ENCODE measurements at regions not wholly inside any gene's neighbourhood (a gene's known extent, or its start where the extent isn't known, plus 50 kb on each side); places are given as distances from the start of the nearest gene placed in this dataset.

DNA sequence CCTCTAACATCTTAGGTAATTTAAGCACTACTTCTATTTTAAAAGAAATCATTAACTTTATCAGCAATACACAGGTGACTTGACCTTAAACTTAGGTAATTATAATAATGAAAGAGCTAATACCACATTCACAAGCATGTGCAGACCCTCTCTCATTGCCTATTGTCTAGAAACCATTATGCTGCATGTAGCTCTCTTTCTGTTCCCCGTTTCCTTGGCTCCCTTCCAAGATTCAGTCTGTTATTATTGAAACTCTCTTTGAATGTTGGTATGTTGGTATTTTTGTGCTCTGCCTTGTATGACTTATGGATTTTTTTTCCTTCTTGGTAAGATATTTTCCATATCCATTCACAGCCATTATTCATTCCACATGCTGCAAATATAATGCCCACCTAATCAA lies 201.2 kb downstream of the CDCA7 start:
- POLR2A ChIA-PET (ENCODE audit: partially characterized antibody): no interaction called here

More for the DNA sequence above, 201.2 kb downstream of the CDCA7 start:
- no peak overlapping the region for H3K27ac ChIP-seq (ENCODE audit: low read depth, low read length)
- no peak overlapping the region for H2AK5ac ChIP-seq (ENCODE audit: low read depth, low read length)
- H3K23ac ChIP-seq (ENCODE audit: insufficient read length): no peak overlapping the region
- H3K4me1 ChIP-seq (replicated peaks in 1 of 4; ENCODE audit: control insufficient read depth in 3 of 4, insufficient read depth in 4 of 4, low read length in 3 of 4): no peaks in the 10 kb centered on the region
- no peak overlapping the region for H3K18ac ChIP-seq (ENCODE audit: extremely low read depth, low read length)
- H2BK120ac ChIP-seq (replicated peaks; ENCODE audit: low read depth, low read length): no peak overlapping the region
- H3K9ac ChIP-seq (replicated peaks in 1 of 4; ENCODE audit: extremely low read depth in 1 of 4, low read depth in 3 of 4, low read length in 3 of 4): no peak overlapping the region
- DNase-seq (ENCODE audit: low read depth in 1 of 2, low spot score in 2 of 2) (no peak), FAIRE-seq (no peak)
- no peak overlapping the region for H3K4me2 ChIP-seq (ENCODE audit: insufficient read depth in 1 of 2, low read depth in 2 of 2, low read length in 2 of 2)
- no peak overlapping the region for H3K56ac ChIP-seq (replicated peaks; ENCODE audit: insufficient read length, low read depth, low read length)
- H3K4ac ChIP-seq (replicated peaks; ENCODE audit: insufficient read length, low read depth, low read length): no peak overlapping the region
- H3K27me3 ChIP-seq (replicated peaks in 1 of 4; ENCODE audit: control insufficient read depth in 3 of 4, extremely low read depth in 1 of 4, insufficient read depth in 3 of 4, low read length in 3 of 4): no peaks in the 10 kb centered on the region
- peaks cover 0 to 1% of the 10 kb centered on the region in 2 experiments; a peak in 1 of 4 replicates for H3K9me3 ChIP-seq (ENCODE audit: insufficient read depth in 2 of 2, low read depth in 1 of 2, low read length in 1 of 2)
- H3K79me2 ChIP-seq (ENCODE audit: control insufficient read depth in 1 of 2, insufficient read depth in 2 of 2, low read length in 2 of 2): no peaks in the 10 kb centered on the region
- no peaks in the 10 kb centered on the region for H3K36me3 ChIP-seq (ENCODE audit: control insufficient read depth in 2 of 4, insufficient read depth in 4 of 4, low read length in 3 of 4)
- no peak overlapping the region for H2BK12ac ChIP-seq (ENCODE audit: low read depth, low read length)
- H2BK15ac ChIP-seq (ENCODE audit: low read length): no peak overlapping the region
- no peak overlapping the region for H4K5ac ChIP-seq (ENCODE audit: insufficient read length, low read depth, low read length)
- CTCF ChIA-PET (ENCODE audit: partially characterized antibody): interaction anchor here (0.6 to 1.8 kb wide), 2 partner anchors 12 to 584 kb away, joined by 3 to 11 read pairs; no protein-coding TSS in a partner anchor
- H4K91ac ChIP-seq (replicated peaks; ENCODE audit: insufficient read length, low read length): no peak overlapping the region
- no peak overlapping the region for H2AFZ ChIP-seq (ENCODE audit: low read length)
- no peak overlapping the region for H3K4me3 ChIP-seq (ENCODE audit: extremely low read depth in 1 of 4, insufficient read depth in 2 of 4, low read depth in 3 of 4, low read length in 4 of 4)
- TF ChIP-seq TBP (IDR thresholded peaks at IDR 0.05; ENCODE audit: low read depth, low read length) (no peak), KDM1A (IDR thresholded peaks at IDR 0.05; ENCODE audit: borderline replicate concordance, low read length) (no peak), ASH2L (IDR thresholded peaks at IDR 0.05; ENCODE audit: low read length) (no peak), CHD2 (IDR thresholded peaks at IDR 0.05; ENCODE audit: low read length) (no peak), FOSL1 (IDR thresholded peaks at IDR 0.05; ENCODE audit: insufficient read depth, low read depth, low read length) (no peak), CHD1 (IDR thresholded peaks at IDR 0.05; ENCODE audit: low read depth, low read length) (no peak), BCL11A (IDR thresholded peaks at IDR 0.05; ENCODE audit: low read depth in 2 of 2, low read length in 2 of 2) (no peak), EGR1 (IDR thresholded peaks at IDR 0.05; ENCODE audit: borderline replicate concordance, low read depth, low read length) (no peak), GTF2F1 (IDR thresholded peaks at IDR 0.05; ENCODE audit: borderline replicate concordance, low read depth, low read length) (no peak), SIX5 (IDR thresholded peaks at IDR 0.05; ENCODE audit: low read depth, low read length) (no peak), BRCA1 (IDR thresholded peaks at IDR 0.05; ENCODE audit: low read depth, low read length) (no peak), GABPA (IDR thresholded peaks at IDR 0.05; ENCODE audit: borderline replicate concordance, insufficient read depth, low read length) (no peak)
- TF ChIP-seq, protein P1, sequence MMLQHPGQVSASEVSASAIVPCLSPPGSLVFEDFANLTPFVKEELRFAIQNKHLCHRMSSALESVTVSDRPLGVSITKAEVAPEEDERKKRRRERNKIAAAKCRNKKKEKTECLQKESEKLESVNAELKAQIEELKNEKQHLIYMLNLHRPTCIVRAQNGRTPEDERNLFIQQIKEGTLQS (IDR thresholded peaks at IDR 0.05; ENCODE audit: insufficient read depth, low read depth, low read length): no peak
- WGBS, 2 experiments (ENCODE audit: extremely low coverage in 1 of 2, insufficient coverage in 1 of 2, insufficient read length in 1 of 2, insufficient replicate concordance in 2 of 2, low coverage in 1 of 2, low lambda C conversion rate in 2 of 2, missing lambda C conversion rate in 1 of 2): 90% methylated on average over 1 of the region's 1 CpG; no CpG with 5 or more reads in 1 of the 2 experiments
- no peak overlapping the region for H2BK5ac ChIP-seq (ENCODE audit: low read depth, low read length)
- no peaks in the 10 kb centered on the region; the same call in 1 of the 2 replicates for H3K79me1 ChIP-seq (ENCODE audit: low read depth, low read length)
- no peaks in the 10 kb centered on the region for H4K20me1 ChIP-seq (replicated peaks in 1 of 2; ENCODE audit: control insufficient read depth in 1 of 2, insufficient read depth in 2 of 2, low read length in 2 of 2)
- no peak overlapping the region for H4K8ac ChIP-seq (ENCODE audit: extremely low read depth, insufficient read depth, low read length)
- H3K23me2 ChIP-seq (ENCODE audit: low read depth, low read length): no peaks in the 10 kb centered on the region; the same call in 1 of the 2 replicates
- no peak overlapping the region for H2BK20ac ChIP-seq (ENCODE audit: low read length)
- no peak overlapping the region for H3K14ac ChIP-seq (ENCODE audit: insufficient read length)
